ENCODE measurements at regions not wholly inside any gene's neighbourhood (a gene's known extent, or its start where the extent isn't known, plus 50 kb on each side); places are given as distances from the start of the nearest gene placed in this dataset.
A peak's percentile ranks its signal among the peaks of the same experiment; 100 is the strongest.

GRCh38 chr2:7193457-7193856, 276.2 kb downstream of the RNF144A start:
- Histone ChIP-seq H3K9me3 (no peaks in the 10 kb centered on the region), H3K36me3 (no peaks in the 10 kb centered on the region), H3K27ac (no peak overlapping the region), H3K4me3 (no peak overlapping the region), H3K4me1 (no peaks in the 10 kb centered on the region), H3K27me3 (no peaks in the 10 kb centered on the region)
- no peak for DNase-seq (ENCODE audit: low spot score)
- TF ChIP-seq, protein P1, sequence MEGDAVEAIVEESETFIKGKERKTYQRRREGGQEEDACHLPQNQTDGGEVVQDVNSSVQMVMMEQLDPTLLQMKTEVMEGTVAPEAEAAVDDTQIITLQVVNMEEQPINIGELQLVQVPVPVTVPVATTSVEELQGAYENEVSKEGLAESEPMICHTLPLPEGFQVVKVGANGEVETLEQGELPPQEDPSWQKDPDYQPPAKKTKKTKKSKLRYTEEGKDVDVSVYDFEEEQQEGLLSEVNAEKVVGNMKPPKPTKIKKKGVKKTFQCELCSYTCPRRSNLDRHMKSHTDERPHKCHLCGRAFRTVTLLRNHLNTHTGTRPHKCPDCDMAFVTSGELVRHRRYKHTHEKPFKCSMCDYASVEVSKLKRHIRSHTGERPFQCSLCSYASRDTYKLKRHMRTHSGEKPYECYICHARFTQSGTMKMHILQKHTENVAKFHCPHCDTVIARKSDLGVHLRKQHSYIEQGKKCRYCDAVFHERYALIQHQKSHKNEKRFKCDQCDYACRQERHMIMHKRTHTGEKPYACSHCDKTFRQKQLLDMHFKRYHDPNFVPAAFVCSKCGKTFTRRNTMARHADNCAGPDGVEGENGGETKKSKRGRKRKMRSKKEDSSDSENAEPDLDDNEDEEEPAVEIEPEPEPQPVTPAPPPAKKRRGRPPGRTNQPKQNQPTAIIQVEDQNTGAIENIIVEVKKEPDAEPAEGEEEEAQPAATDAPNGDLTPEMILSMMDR (IDR thresholded peaks at IDR 0.05) = no peak

- TF ChIP-seq, protein P1 (IDR thresholded peaks at IDR 0.05) = no peak
- Histone ChIP-seq H3K9me3 (no peaks in the 10 kb centered on the region), H3K4me1 (no peaks in the 10 kb centered on the region), H3K4me3 (no peak overlapping the region), H3K36me3 (no peaks in the 10 kb centered on the region), H3K27ac (no peak overlapping the region), H3K27me3 (no peaks in the 10 kb centered on the region)
- DNase-seq (ENCODE audit: low spot score) = no peak
These were observed 277.7 kb downstream of the RNF144A start for GRCh38 chr2:7194950-7195349.

DNA sequence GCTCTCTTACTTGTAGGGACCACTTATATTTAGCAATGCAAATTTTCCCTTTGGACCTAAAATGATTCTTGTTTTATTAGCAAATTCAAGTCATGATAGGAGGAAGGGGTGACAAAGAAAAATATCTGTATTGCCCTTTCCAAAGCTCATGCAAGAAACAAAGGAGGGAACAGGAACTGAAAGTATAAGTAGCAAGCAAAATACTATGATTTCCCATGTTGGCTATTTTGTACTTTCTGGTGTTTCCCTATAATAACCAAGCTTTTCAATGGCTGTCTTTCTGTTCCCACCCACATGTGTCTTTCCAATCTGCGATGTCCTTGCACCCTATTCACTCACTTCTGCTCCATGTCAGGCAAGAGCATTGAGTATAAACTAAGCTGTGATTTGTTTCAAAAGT, 279.7 kb downstream of the RNF144A start:
- H3K36me3 ChIP-seq = no peaks in the 10 kb centered on the region
- no peak for DNase-seq (ENCODE audit: low spot score)
- H3K4me3 ChIP-seq = no peak overlapping the region
- H3K27me3 ChIP-seq = no peaks in the 10 kb centered on the region
- H3K27ac ChIP-seq = no peak overlapping the region
- TF ChIP-seq, protein P1 (IDR thresholded peaks at IDR 0.05) = no peak
- H3K4me1 ChIP-seq = no peaks in the 10 kb centered on the region
- no peaks in the 10 kb centered on the region for H3K9me3 ChIP-seq

DNA sequence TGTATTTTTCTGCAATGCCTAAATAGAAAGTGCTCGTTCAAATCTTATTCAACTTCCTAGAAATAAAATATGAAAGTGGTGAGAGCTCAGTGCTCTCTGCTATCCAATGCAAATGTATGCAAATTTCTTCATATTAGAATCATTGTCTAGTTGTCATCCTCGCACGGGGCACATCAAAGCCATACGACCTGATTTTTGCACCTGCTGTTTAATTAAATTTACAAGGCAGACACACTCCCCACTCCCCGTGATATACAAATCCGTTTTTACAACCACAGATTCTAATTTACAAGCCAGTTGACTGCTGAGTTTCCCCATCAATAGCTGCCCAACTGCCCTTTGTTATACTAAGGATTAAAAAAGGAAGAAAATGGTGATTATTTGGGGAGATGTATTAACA, 284.6 kb downstream of the RNF144A start:
- TF ChIP-seq, protein P1 (IDR thresholded peaks at IDR 0.05) = no peak
- Histone ChIP-seq H3K27ac (no peak overlapping the region), H3K9me3 (no peaks in the 10 kb centered on the region), H3K4me1 (no peaks in the 10 kb centered on the region), H3K27me3 (no peaks in the 10 kb centered on the region), H3K4me3 (no peak overlapping the region), H3K36me3 (no peaks in the 10 kb centered on the region)
- no peak for DNase-seq (ENCODE audit: low spot score)

DNA sequence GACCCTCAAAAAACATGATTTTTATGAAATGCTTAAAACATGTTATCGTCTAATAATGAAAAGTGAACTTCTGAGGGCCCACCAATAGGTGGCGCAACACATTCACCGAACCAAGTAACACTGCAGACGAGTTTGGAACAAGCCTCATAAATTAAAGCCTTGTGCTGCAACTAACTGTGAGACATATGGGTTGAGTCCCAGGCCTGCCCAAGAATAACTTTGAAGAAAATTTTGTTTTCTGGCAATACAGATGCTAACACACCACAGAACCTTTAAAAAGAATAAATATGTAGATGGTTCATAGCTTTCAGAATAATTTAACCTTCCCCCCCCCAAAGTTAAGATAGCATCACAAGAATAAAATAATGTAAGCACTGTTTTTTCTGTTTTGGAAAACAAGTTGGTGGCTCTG, 285.9 kb downstream of the RNF144A start:
- no peaks in the 10 kb centered on the region for H3K4me1 ChIP-seq
- TF ChIP-seq, protein P1 (IDR thresholded peaks at IDR 0.05) = peak; percentile 88 to 90
- peak; percentile 76 for DNase-seq (ENCODE audit: low spot score)

GRCh38 chr2:7205151-7205830, 288.1 kb downstream of the RNF144A start:
- Histone ChIP-seq H3K4me1 (no peaks in the 10 kb centered on the region), H3K36me3 (no peaks in the 10 kb centered on the region), H3K9me3 (no peaks in the 10 kb centered on the region), H3K27me3 (no peaks in the 10 kb centered on the region), H3K27ac (no peak overlapping the region), H3K4me3 (no peak overlapping the region)
- TF ChIP-seq, protein P1 (IDR thresholded peaks at IDR 0.05) = no peak
- no peak for DNase-seq (ENCODE audit: low spot score)

More for the DNA sequence above, 285.9 kb downstream of the RNF144A start:
- H3K36me3 ChIP-seq = no peaks in the 10 kb centered on the region
- no peak overlapping the region for H3K4me3 ChIP-seq
- H3K27me3 ChIP-seq = no peaks in the 10 kb centered on the region
- H3K27ac ChIP-seq = no peak overlapping the region
- no peaks in the 10 kb centered on the region for H3K9me3 ChIP-seq

Data from right atrium auricular region (tissue), 2 donors.